ENCODE measurements at regions not wholly inside any gene's neighbourhood (a gene's known extent, or its start where the extent isn't known, plus 50 kb on each side); places are given as distances from the start of the nearest gene placed in this dataset.
A peak's percentile ranks its signal among the peaks of the same experiment; 100 is the strongest.

GRCh38 chr18:42296723-42297122, 341.7 kb downstream of the PIK3C3 start:
- Histone ChIP-seq H3K9me3 (ENCODE audit: low read depth) (no peaks in the 10 kb centered on the region), H3F3A (ENCODE audit: low read depth) (no peaks in the 10 kb centered on the region), H3K27ac (no peak overlapping the region), H3K27me3 (no peaks in the 10 kb centered on the region), H3K9ac (no peak overlapping the region), H4K20me1 (ENCODE audit: low read depth) (no peaks in the 10 kb centered on the region), H2AFZ (replicated peaks) (no peak overlapping the region), H3K4me1 (no peaks in the 10 kb centered on the region), H3K4me3 (no peak overlapping the region), H3K36me3 (no peaks in the 10 kb centered on the region), H3K4me2 (no peak overlapping the region), H3K79me2 (ENCODE audit: low read depth) (no peaks in the 10 kb centered on the region)
- Mint-ChIP-seq H3K36me3 (no peaks in the 10 kb centered on the region), H3K9me3 (no peaks in the 10 kb centered on the region), H3K27ac (no peak overlapping the region), H3K4me3 (no peak overlapping the region), H3K4me1 (peaks cover 7% of the 10 kb centered on the region), H3K27me3 (ENCODE audit: insufficient read depth, low read depth) (no peaks in the 10 kb centered on the region)
- DNase-seq (ENCODE audit: low spot score): no peak
- TF ChIP-seq CTCF (IDR thresholded peaks at IDR 0.05) (no peak), EZH2phosphoT487 (IDR thresholded peaks at IDR 0.05) (no peak), EZH2 (IDR thresholded peaks at IDR 0.05) (no peak)

- Histone ChIP-seq H3K4me2 (peak overlapping the region; percentile 25), H4K20me1 (ENCODE audit: low read depth) (no peaks in the 10 kb centered on the region), H3K27ac (no peak overlapping the region), H3K4me3 (no peak overlapping the region), H3K79me2 (ENCODE audit: low read depth) (no peaks in the 10 kb centered on the region), H3K4me1 (no peaks in the 10 kb centered on the region), H3K36me3 (no peaks in the 10 kb centered on the region), H3F3A (ENCODE audit: low read depth) (no peaks in the 10 kb centered on the region), H2AFZ (replicated peaks) (peak overlapping the region; percentile 98), H3K9me3 (ENCODE audit: low read depth) (no peaks in the 10 kb centered on the region), H3K27me3 (no peaks in the 10 kb centered on the region), H3K9ac (no peak overlapping the region)
- H3K4me3 Mint-ChIP-seq: no peak overlapping the region
- peak; percentile 86 for DNase-seq (ENCODE audit: low spot score)
- peaks cover 10% of the 10 kb centered on the region for H3K4me1 Mint-ChIP-seq
- TF ChIP-seq EZH2phosphoT487 (IDR thresholded peaks at IDR 0.05): no peak
- peak; percentile 98 for TF ChIP-seq CTCF (IDR thresholded peaks at IDR 0.05)
- TF ChIP-seq EZH2 (IDR thresholded peaks at IDR 0.05): no peak
- no peaks in the 10 kb centered on the region for H3K9me3 Mint-ChIP-seq
- peaks cover 2% of the 10 kb centered on the region for H3K36me3 Mint-ChIP-seq
- H3K27ac Mint-ChIP-seq: peak overlapping the region; percentile 16
- no peaks in the 10 kb centered on the region for H3K27me3 Mint-ChIP-seq (ENCODE audit: insufficient read depth, low read depth)
Measured at GRCh38 chr18:42298759-42299675, 344.0 kb downstream of the PIK3C3 start.

GRCh38 chr18:42305869-42306593, 351.0 kb downstream of the PIK3C3 start:
- Histone ChIP-seq H3K9ac (no peak overlapping the region), H3K4me3 (no peak overlapping the region), H3F3A (ENCODE audit: low read depth) (no peaks in the 10 kb centered on the region), H3K4me2 (no peak overlapping the region), H3K79me2 (ENCODE audit: low read depth) (no peaks in the 10 kb centered on the region), H2AFZ (replicated peaks) (no peak overlapping the region), H3K4me1 (peaks cover 12% of the 10 kb centered on the region), H4K20me1 (ENCODE audit: low read depth) (no peaks in the 10 kb centered on the region), H3K36me3 (no peaks in the 10 kb centered on the region), H3K9me3 (ENCODE audit: low read depth) (no peaks in the 10 kb centered on the region), H3K27me3 (no peaks in the 10 kb centered on the region), H3K27ac (no peak overlapping the region)
- Mint-ChIP-seq H3K4me1 (peaks cover 12% of the 10 kb centered on the region), H3K27ac (no peak overlapping the region), H3K27me3 (ENCODE audit: insufficient read depth, low read depth) (peaks cover 2% of the 10 kb centered on the region), H3K36me3 (peaks cover 2% of the 10 kb centered on the region), H3K9me3 (peaks cover 15% of the 10 kb centered on the region), H3K4me3 (no peak overlapping the region)
- TF ChIP-seq EZH2 (IDR thresholded peaks at IDR 0.05) (no peak), CTCF (IDR thresholded peaks at IDR 0.05) (no peak), EZH2phosphoT487 (IDR thresholded peaks at IDR 0.05) (no peak)
- no peak for DNase-seq (ENCODE audit: low spot score)

All from neural progenitor cell (in vitro differentiated cells).